IMR-90 (cell line): ENCODE measurements at regions not wholly inside any gene's neighbourhood (a gene's known extent, or its start where the extent isn't known, plus 50 kb on each side); places are given as distances from the start of the nearest gene placed in this dataset.

Source experiments
- ATAC-seq: fragments of 200-7000 bp; cut with Tn5 transposase; 2 replicates; pipeline ENCODE4 v1.9.1; 2020; ENCODE audit warnings: low read depth, mild to moderate bottlenecking, moderate library complexity
- BruUV-seq: library from RNA; stranded (reverse); fragments of 400-500 nt; replicated peaks from 2 replicates; lab custom pipeline; 2021; lab: Mats Ljungman, UMichigan
- CTCF ChIA-PET: fragments of 300-600 bp; formaldehyde crosslinking; extraction: SDS; loops from one replicate; lab custom pipeline; 2021; ENCODE audit warnings: antibody characterized with exemption; lab: Yijun Ruan, JAX
- POLR2A ChIA-PET: fragments of 300-600 bp; sonication (Branson Sonifier 250); formaldehyde crosslinking; loops from one replicate; lab custom pipeline; 2022; ENCODE audit warnings: antibody characterized with exemption; ENCODE audit not compliant: unreplicated experiment; lab: Charles Lee
- DNase-seq: peaks from one replicate; pipeline ENCODE4 v3.0.0; 2013
- H2AFZ ChIP-seq: replicated peaks from 2 replicates; pipeline ENCODE3; 2013; ENCODE audit warnings: low read length, mild to moderate bottlenecking; ENCODE audit not compliant: poor library complexity
- H2AK5ac ChIP-seq: 2 replicates; pipeline ENCODE4 v1.6.1; 2013; ENCODE audit warnings: low read depth, low read length, inconsistent platforms
- H2AK9ac ChIP-seq: replicated peaks from 2 replicates; pipeline ENCODE3; 2013; ENCODE audit warnings: mild to moderate bottlenecking, low read depth, low read length, moderate library complexity; ENCODE audit not compliant: poor library complexity
- H2BK120ac ChIP-seq: 2 replicates; pipeline ENCODE4 v1.6.1; 2013; ENCODE audit warnings: low read depth, low read length, inconsistent platforms
- H2BK15ac ChIP-seq: 3 replicates; pipeline ENCODE4 v1.6.1; 2013; ENCODE audit warnings: low read depth, low read length, inconsistent platforms
- H2BK20ac ChIP-seq: 2 replicates; pipeline ENCODE4 v1.6.1; 2013; ENCODE audit warnings: low read depth, mild to moderate bottlenecking, inconsistent platforms, low read length, moderate library complexity
- H2BK5ac ChIP-seq: 2 replicates; pipeline ENCODE4 v1.6.1; 2013; ENCODE audit warnings: mild to moderate bottlenecking, low read depth, low read length, inconsistent platforms; ENCODE audit not compliant: poor library complexity, severe bottlenecking
- H3K14ac ChIP-seq: replicated peaks from 2 replicates; pipeline ENCODE4 v1.6.1; 2013; ENCODE audit warnings: low read depth, low read length, inconsistent platforms
- H3K18ac ChIP-seq: 2 replicates; pipeline ENCODE4 v1.6.1; 2013; ENCODE audit warnings: low read depth, low read length, control low read depth
- H3K23ac ChIP-seq: 2 replicates; pipeline ENCODE4 v1.6.1; 2013; ENCODE audit warnings: low read depth, low read length, inconsistent platforms
- H3K27ac ChIP-seq: 2 replicates; pipeline ENCODE4 v1.5.1; 2013; ENCODE audit warnings: mild to moderate bottlenecking, control low read depth, low read length; ENCODE audit not compliant: insufficient read depth
- H3K27me3 ChIP-seq: 2 replicates; pipeline ENCODE4 v1.6.1; 2013; ENCODE audit warnings: low read length; ENCODE audit not compliant: control insufficient read depth, insufficient read depth
- H3K36me3 ChIP-seq: 2 replicates; pipeline ENCODE4 v1.6.1; 2013; ENCODE audit warnings: low read length, mixed read lengths; ENCODE audit not compliant: control insufficient read depth, insufficient read depth
- H3K4ac ChIP-seq: 2 replicates; pipeline ENCODE4 v1.6.1; 2013; ENCODE audit warnings: low read depth, low read length, inconsistent platforms
- H3K4me1 ChIP-seq: 2 replicates; pipeline ENCODE4 v1.6.1; 2013; ENCODE audit warnings: low read length, mixed read lengths; ENCODE audit not compliant: control insufficient read depth, insufficient read depth
- H3K4me2 ChIP-seq: 2 replicates; pipeline ENCODE4 v1.6.1; 2013; ENCODE audit warnings: low read depth, mild to moderate bottlenecking, control low read depth, low read length, moderate library complexity
- H3K4me3 ChIP-seq: 2 replicates; pipeline ENCODE4 v1.5.1; 2013; ENCODE audit warnings: low read depth, mild to moderate bottlenecking, control low read depth, low read length, moderate library complexity; ENCODE audit not compliant: insufficient read depth
- H3K56ac ChIP-seq: 2 replicates; pipeline ENCODE4 v1.6.1; 2013; ENCODE audit warnings: low read length, inconsistent platforms; ENCODE audit not compliant: insufficient read depth; ENCODE audit errors: extremely low read depth
- H3K79me1 ChIP-seq, 2 experiments: 2 replicates each; pipeline ENCODE4 v1.6.1; 2013; ENCODE audit warnings: low read length in 2 of 2, inconsistent platforms in 1 of 2, low read depth in 1 of 2
- H3K9ac ChIP-seq: 2 replicates; pipeline ENCODE4 v1.6.1; 2013; ENCODE audit warnings: low read depth, low read length, control low read depth
- H3K9me1 ChIP-seq: 2 replicates; pipeline ENCODE4 v1.6.1; 2013; ENCODE audit warnings: low read length, inconsistent platforms; ENCODE audit not compliant: insufficient read depth
- H3K9me3 ChIP-seq: 2 replicates; pipeline ENCODE4 v1.6.1; 2013; ENCODE audit warnings: low read length; ENCODE audit not compliant: control insufficient read depth, insufficient read depth
- H4K20me1 ChIP-seq: 2 replicates; pipeline ENCODE4 v1.6.1; 2013; ENCODE audit warnings: low read length, inconsistent platforms; ENCODE audit not compliant: insufficient read depth
- H4K5ac ChIP-seq: 2 replicates; pipeline ENCODE4 v1.6.1; 2013; ENCODE audit warnings: mild to moderate bottlenecking, low read depth, low read length, control low read depth
- H4K8ac ChIP-seq, 2 experiments: 2 replicates each; pipeline ENCODE4 v1.6.1; 2013; ENCODE audit warnings: low read depth in 2 of 2, low read length in 2 of 2, control low read depth in 1 of 2, inconsistent platforms in 1 of 2
- H4K91ac ChIP-seq: 2 replicates; pipeline ENCODE4 v1.6.1; 2013; ENCODE audit warnings: low read depth, low read length, inconsistent platforms; ENCODE audit not compliant: insufficient read depth
- BHLHE40 ChIP-seq: fragments of 150-350 bp; IDR thresholded peaks from 2 replicates; pipeline ENCODE4 v1.6.1; 2016; ENCODE audit warnings: mild to moderate bottlenecking, low read depth, low read length
- CEBPB ChIP-seq: IDR thresholded peaks from 2 replicates; pipeline ENCODE4 v1.6.1; 2012; ENCODE audit warnings: low read depth, low read length, improper control_type of control experiment
- CHD1 ChIP-seq: IDR thresholded peaks from 2 replicates; pipeline ENCODE4 v1.6.1; 2012; ENCODE audit warnings: low read depth, low read length, improper control_type of control experiment
- FOS ChIP-seq: fragments of 150-350 bp; IDR thresholded peaks from 2 replicates; pipeline ENCODE4 v1.6.1; 2016; ENCODE audit warnings: low read depth, low read length
- MAFK ChIP-seq: IDR thresholded peaks from 2 replicates; pipeline ENCODE4 v1.6.1; 2012; ENCODE audit warnings: low read depth, low read length, improper control_type of control experiment
- MAZ ChIP-seq: IDR thresholded peaks from 2 replicates; pipeline ENCODE4 v1.6.1; 2012; ENCODE audit warnings: low read depth, mild to moderate bottlenecking, low read length, improper control_type of control experiment, moderate library complexity, borderline replicate concordance
- MXI1 ChIP-seq: IDR thresholded peaks from 2 replicates; pipeline ENCODE4 v1.6.1; 2012; ENCODE audit warnings: low read depth, mild to moderate bottlenecking, low read length, moderate library complexity, borderline replicate concordance
- NFE2L2 ChIP-seq: fragments of 150-350 bp; IDR thresholded peaks from 2 replicates; pipeline ENCODE4 v1.6.1; 2016; ENCODE audit warnings: low read depth, mild to moderate bottlenecking, low read length
- POLR2A ChIP-seq: IDR thresholded peaks from 2 replicates; pipeline ENCODE4 v1.6.1; 2012; ENCODE audit warnings: mild to moderate bottlenecking, low read depth, low read length
- RAD21 ChIP-seq: IDR thresholded peaks from 2 replicates; pipeline ENCODE4 v1.6.1; 2012; ENCODE audit warnings: low read length, improper control_type of control experiment
- RCOR1 ChIP-seq: IDR thresholded peaks from 2 replicates; pipeline ENCODE4 v1.6.1; 2012; ENCODE audit warnings: mild to moderate bottlenecking, low read length, improper control_type of control experiment; ENCODE audit not compliant: insufficient replicate concordance
- RFX5 ChIP-seq: IDR thresholded peaks from 2 replicates; pipeline ENCODE4 v1.8.0; 2012; ENCODE audit warnings: low read depth, mild to moderate bottlenecking, low read length, moderate library complexity
- SMC3 ChIP-seq: fragments of 150-350 bp; IDR thresholded peaks from 2 replicates; pipeline ENCODE4 v1.6.1; 2016; ENCODE audit warnings: low read depth, mild to moderate bottlenecking, antibody characterized with exemption, low read length, moderate library complexity
- WGBS, 2 experiments: methylation state at CpG; one replicate each; pipeline versions ENCODE4 v1.1.5 to v1.1.7; 2013; ENCODE audit warnings: missing lambda C conversion rate in 2 of 2; ENCODE audit not compliant: insufficient read length in 1 of 2; ENCODE audit errors: extremely low coverage in 2 of 2; 5-methylcytosine and 5-hydroxymethylcytosine counted together
- dilution Hi-C: fragments of 300-500 bp; cut with HindIII; formaldehyde crosslinking; loops from one replicate; pipeline ENCODE4 v1.14.3; 2018; ENCODE audit warnings: low sequenced_read_pairs; ENCODE audit not compliant: unreplicated experiment
- in situ Hi-C: fragments of 300-500 bp; cut with MboI; formaldehyde crosslinking; loops from 3 replicates; pipeline ENCODE4 v1.14.3; 2019; ENCODE audit warnings: low sequenced_read_pairs, inconsistent platforms, mixed read lengths
- intact Hi-C: fragments of 100-400 bp; cut with micrococcal nuclease; formaldehyde crosslinking; loops from 2 replicates; pipeline ENCODE4 v1.10.0; 2022
- TF ChIP-seq, protein P1 (sequence below): fragments of 150-350 bp; IDR thresholded peaks from 2 replicates; pipeline ENCODE4 v1.6.1; 2017; ENCODE audit warnings: mild to moderate bottlenecking, antibody characterized with exemption, low read length, low read depth
- TF ChIP-seq, protein P2 (sequence below): fragments of 150-350 bp; IDR thresholded peaks from 2 replicates; pipeline ENCODE4 v1.6.1; 2016; ENCODE audit warnings: low read depth, mild to moderate bottlenecking, low read length, moderate library complexity, borderline replicate concordance
- TF ChIP-seq, protein P3 (sequence below): conservative IDR thresholded peaks from 2 replicates; pipeline ENCODE4 v1.5.1; 2012; ENCODE audit warnings: mild to moderate bottlenecking, low read depth, low read length, improper control_type of control experiment

DNA sequence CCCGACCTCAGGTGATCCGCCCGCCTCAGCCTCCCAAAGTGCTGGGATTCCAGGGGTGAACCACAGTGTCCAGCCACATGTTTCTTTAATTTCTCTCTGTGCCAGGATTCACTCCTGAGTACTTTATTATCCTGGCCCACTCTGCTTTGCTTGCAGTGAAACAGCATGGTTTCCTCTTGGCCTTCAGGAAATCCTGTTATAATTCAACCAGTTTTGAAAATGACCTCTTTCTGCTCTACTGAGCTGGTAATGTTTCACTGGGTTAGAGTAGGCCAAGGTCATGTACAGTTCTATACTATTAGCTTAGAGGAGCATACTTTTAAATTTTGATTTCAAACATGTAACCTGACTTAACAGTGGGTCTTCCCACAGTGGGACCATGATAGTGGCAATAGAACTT, 90.6 kb upstream of the PELI1 start:
- H3K56ac ChIP-seq: no peak overlapping the region
- no peak overlapping the region for H3K9ac ChIP-seq
- in situ Hi-C loops (no loop called here), dilution Hi-C loops (no loop called here), intact Hi-C loops (no loop called here)
- no peak overlapping the region for H2AFZ ChIP-seq
- H4K8ac ChIP-seq: no peak overlapping the region
- no peak for ATAC-seq
- H3K27ac ChIP-seq: no peak overlapping the region
- ChIA-PET CTCF (interaction anchor here (1.3 kb wide), 1 partner anchor 9 kb away, joined by 3 read pairs; no protein-coding TSS in a partner anchor), POLR2A (no interaction called here)
- no peak overlapping the region for H2BK120ac ChIP-seq
- no peak overlapping the region for H3K4me3 ChIP-seq
- H4K5ac ChIP-seq: no peak overlapping the region
- peaks cover 13% of the 10 kb centered on the region for H3K27me3 ChIP-seq
- no peak overlapping the region for H2BK20ac ChIP-seq
- H4K91ac ChIP-seq: no peak overlapping the region
- no CpG with 5 or more reads among the region's 3 CpGs for WGBS, 2 experiments
- BruUV-seq: no TSS peak
- DNase-seq: no peak
- H4K20me1 ChIP-seq: no peaks in the 10 kb centered on the region
- TF ChIP-seq RCOR1 (no peak), MXI1 (no peak), NFE2L2 (no peak), FOS (no peak), MAZ (no peak), RFX5 (no peak), MAFK (no peak), POLR2A (no peak), CHD1 (no peak), SMC3 (no peak), RAD21 (no peak), CEBPB (no peak), BHLHE40 (no peak)
- TF ChIP-seq, protein P1, sequence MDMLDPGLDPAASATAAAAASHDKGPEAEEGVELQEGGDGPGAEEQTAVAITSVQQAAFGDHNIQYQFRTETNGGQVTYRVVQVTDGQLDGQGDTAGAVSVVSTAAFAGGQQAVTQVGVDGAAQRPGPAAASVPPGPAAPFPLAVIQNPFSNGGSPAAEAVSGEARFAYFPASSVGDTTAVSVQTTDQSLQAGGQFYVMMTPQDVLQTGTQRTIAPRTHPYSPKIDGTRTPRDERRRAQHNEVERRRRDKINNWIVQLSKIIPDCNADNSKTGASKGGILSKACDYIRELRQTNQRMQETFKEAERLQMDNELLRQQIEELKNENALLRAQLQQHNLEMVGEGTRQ: no peak
- TF ChIP-seq, protein P2, sequence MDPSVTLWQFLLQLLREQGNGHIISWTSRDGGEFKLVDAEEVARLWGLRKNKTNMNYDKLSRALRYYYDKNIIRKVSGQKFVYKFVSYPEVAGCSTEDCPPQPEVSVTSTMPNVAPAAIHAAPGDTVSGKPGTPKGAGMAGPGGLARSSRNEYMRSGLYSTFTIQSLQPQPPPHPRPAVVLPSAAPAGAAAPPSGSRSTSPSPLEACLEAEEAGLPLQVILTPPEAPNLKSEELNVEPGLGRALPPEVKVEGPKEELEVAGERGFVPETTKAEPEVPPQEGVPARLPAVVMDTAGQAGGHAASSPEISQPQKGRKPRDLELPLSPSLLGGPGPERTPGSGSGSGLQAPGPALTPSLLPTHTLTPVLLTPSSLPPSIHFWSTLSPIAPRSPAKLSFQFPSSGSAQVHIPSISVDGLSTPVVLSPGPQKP: no peak
- TF ChIP-seq, protein P3, sequence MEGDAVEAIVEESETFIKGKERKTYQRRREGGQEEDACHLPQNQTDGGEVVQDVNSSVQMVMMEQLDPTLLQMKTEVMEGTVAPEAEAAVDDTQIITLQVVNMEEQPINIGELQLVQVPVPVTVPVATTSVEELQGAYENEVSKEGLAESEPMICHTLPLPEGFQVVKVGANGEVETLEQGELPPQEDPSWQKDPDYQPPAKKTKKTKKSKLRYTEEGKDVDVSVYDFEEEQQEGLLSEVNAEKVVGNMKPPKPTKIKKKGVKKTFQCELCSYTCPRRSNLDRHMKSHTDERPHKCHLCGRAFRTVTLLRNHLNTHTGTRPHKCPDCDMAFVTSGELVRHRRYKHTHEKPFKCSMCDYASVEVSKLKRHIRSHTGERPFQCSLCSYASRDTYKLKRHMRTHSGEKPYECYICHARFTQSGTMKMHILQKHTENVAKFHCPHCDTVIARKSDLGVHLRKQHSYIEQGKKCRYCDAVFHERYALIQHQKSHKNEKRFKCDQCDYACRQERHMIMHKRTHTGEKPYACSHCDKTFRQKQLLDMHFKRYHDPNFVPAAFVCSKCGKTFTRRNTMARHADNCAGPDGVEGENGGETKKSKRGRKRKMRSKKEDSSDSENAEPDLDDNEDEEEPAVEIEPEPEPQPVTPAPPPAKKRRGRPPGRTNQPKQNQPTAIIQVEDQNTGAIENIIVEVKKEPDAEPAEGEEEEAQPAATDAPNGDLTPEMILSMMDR: no peak
- no peak overlapping the region for H3K4me2 ChIP-seq
- no peak overlapping the region for H3K4ac ChIP-seq
- no peaks in the 10 kb centered on the region for H3K9me3 ChIP-seq
- H3K14ac ChIP-seq: no peak overlapping the region
- H2BK5ac ChIP-seq: no peak overlapping the region
- no peaks in the 10 kb centered on the region for H3K9me1 ChIP-seq
- no peak overlapping the region for H2AK5ac ChIP-seq
- H3K79me1 ChIP-seq: no peaks in the 10 kb centered on the region
- H3K36me3 ChIP-seq: no peaks in the 10 kb centered on the region
- no peak overlapping the region for H2BK15ac ChIP-seq
- no peak overlapping the region for H3K18ac ChIP-seq
- no peaks in the 10 kb centered on the region for H3K4me1 ChIP-seq
- H2AK9ac ChIP-seq: no peak overlapping the region
- H3K23ac ChIP-seq: no peak overlapping the region
